ENCODE measurements at regions not wholly inside any gene's neighbourhood (a gene's known extent, or its start where the extent isn't known, plus 50 kb on each side); places are given as distances from the start of the nearest gene placed in this dataset.

DNA sequence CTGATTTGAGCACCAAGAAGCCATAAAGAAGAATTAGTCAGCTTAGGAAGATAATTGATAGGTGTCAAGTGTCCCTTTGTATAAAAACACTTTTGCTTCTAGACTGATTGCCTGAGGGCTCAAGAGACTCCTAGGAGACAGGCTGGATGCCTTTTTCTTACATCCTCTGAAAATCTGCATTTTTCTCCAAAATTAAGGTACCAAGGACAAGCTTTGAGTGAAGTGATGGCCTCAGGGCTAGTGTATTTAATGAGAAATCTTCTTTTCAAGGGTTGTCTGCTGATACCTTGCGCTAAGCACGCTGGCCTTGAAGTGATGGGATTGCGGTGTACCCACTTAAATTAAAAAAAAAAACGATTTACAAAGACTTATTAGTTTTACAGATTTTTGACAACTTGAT is 304.0 kb downstream of the TLR4 start:
- no peaks in the 10 kb centered on the region for H3K36me3 Mint-ChIP-seq
- H3K4me3 Mint-ChIP-seq = no peak overlapping the region
- no peaks in the 10 kb centered on the region for H3K4me1 Mint-ChIP-seq (ENCODE audit: low read depth)
- no peaks in the 10 kb centered on the region for H3K9me3 Mint-ChIP-seq (ENCODE audit: low read depth)
- peaks cover 4% of the 10 kb centered on the region for H3K27me3 Mint-ChIP-seq
- H3K27ac Mint-ChIP-seq = no peak overlapping the region

DNA sequence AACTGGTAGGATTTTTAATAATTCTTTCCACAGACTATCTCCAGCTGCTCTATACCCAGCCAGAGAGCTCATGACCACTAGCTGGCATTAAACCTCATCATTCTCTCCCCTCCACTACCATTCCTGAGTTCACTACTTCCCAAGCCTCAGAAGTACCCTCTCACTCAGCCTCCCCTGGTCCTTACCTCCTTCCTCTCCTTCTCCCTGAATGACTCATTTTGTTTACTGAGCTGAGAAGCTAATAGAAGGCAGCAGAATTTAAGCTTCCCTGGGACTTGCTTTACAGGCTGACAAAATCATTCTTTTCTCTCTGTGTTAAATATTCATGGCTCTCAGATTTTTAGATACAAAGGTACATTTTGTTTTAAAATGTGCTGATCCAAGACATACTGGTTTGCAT is 305.4 kb downstream of the TLR4 start:
- no peak overlapping the region for H3K27ac Mint-ChIP-seq
- no peak overlapping the region for H3K4me3 Mint-ChIP-seq
- no peaks in the 10 kb centered on the region for H3K36me3 Mint-ChIP-seq
- H3K9me3 Mint-ChIP-seq (ENCODE audit: low read depth) = no peaks in the 10 kb centered on the region
- H3K4me1 Mint-ChIP-seq (ENCODE audit: low read depth) = no peaks in the 10 kb centered on the region
- peaks cover 4% of the 10 kb centered on the region for H3K27me3 Mint-ChIP-seq

DNA sequence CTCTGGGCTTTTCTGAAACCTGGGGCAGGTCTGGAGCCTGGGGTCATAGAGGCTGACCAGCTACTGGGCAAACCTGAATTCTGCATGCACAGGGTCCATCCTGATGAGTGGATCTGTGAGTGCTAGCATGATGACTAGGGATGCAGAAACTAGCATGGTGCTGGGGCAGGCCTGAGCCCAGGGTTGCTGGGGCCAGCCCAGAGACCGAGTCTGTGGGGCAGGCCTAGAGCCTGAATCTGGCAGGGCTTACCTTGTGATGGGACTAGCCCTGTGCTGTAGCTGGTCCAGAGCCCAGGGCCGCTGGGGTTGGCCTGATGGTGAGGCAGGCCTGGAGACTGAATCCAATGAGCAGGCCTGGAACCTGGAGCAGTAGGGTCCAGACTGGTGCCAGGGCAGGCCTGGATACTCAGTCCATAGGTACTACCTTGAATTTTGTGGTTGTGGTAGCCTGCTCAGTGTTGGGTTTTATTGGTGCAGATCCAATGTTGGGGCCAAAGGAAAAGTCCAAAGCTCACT is 313.5 kb downstream of the TLR4 start:
- no peak overlapping the region for H3K4me3 Mint-ChIP-seq
- H3K9me3 Mint-ChIP-seq (ENCODE audit: low read depth) = no peaks in the 10 kb centered on the region
- no peak overlapping the region for H3K27ac Mint-ChIP-seq
- no peaks in the 10 kb centered on the region for H3K36me3 Mint-ChIP-seq
- H3K27me3 Mint-ChIP-seq = peaks cover 4% of the 10 kb centered on the region
- no peaks in the 10 kb centered on the region for H3K4me1 Mint-ChIP-seq (ENCODE audit: low read depth)

DNA sequence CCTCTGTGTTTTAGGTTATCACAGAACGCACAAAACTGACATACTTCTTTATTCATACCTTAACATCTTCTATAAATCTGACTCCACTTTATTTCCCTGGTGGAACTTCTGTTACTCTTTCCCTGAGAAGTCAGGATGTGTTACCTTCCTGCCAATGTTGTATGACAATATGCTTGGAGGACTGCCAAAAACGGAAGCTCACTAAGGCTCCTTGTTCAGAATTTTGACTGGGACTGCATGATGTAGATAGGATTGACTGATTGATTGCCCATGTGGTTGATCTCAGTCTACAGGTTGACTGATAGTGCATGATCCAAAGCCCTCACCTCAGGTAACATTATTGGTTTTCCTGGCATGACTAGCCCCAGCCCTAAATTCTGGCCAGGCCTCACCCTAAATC is 319.4 kb downstream of the TLR4 start:
- Mint-ChIP-seq H3K4me3 (no peak overlapping the region), H3K36me3 (no peaks in the 10 kb centered on the region), H3K27ac (no peak overlapping the region), H3K27me3 (peaks cover 3% of the 10 kb centered on the region), H3K9me3 (ENCODE audit: low read depth) (no peaks in the 10 kb centered on the region), H3K4me1 (ENCODE audit: low read depth) (no peaks in the 10 kb centered on the region)

DNA sequence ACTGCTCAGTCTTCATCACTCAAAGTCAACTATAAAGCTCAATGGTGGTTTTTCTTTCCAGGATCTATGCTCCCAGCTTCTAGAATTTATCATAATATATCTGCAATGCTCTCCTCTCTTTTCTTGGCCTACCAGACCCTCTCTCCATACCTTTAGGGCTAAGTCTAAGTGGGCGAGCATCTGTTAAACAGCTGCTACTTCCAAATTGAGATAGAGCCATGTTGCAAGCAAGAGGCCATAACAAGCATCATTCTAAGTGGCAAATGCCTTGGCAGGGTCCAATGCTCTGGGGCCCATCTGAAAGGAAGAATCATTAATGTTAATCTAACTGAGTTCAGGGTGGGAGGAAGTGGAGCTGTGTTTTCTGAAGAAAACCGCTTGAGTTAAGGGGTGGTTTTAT is 324.0 kb downstream of the TLR4 start:
- Mint-ChIP-seq H3K36me3 (no peaks in the 10 kb centered on the region), H3K27me3 (no peaks in the 10 kb centered on the region)

DNA sequence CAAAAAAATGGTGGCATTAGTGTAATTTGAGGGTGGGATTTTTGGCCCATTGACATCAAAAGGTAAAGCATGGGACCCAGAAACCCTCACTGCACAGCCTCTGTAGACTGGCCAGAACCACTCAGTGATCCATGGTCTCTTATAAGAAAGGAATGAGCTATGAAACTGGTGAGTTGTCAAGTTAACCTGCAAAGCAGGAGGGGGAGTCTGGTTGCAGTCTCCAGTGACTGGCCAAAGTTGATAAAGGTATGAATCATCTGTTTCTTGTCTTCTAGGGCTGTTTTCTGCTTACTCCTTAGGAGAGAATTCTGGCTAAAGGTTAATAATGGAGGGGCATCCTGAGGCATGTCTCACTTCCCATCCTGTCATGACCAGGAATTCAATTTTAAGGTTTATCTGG is 325.2 kb downstream of the TLR4 start:
- no peaks in the 10 kb centered on the region for H3K27me3 Mint-ChIP-seq
- H3K9me3 Mint-ChIP-seq (ENCODE audit: low read depth) = peaks cover 4% of the 10 kb centered on the region
- H3K27ac Mint-ChIP-seq = no peak overlapping the region
- no peaks in the 10 kb centered on the region for H3K36me3 Mint-ChIP-seq
- H3K4me3 Mint-ChIP-seq = no peak overlapping the region
- no peaks in the 10 kb centered on the region for H3K4me1 Mint-ChIP-seq (ENCODE audit: low read depth)

More for the DNA sequence above, 324.0 kb downstream of the TLR4 start:
- Mint-ChIP-seq H3K27ac (no peak overlapping the region), H3K4me1 (ENCODE audit: low read depth) (no peaks in the 10 kb centered on the region), H3K4me3 (no peak overlapping the region), H3K9me3 (ENCODE audit: low read depth) (peaks cover 4% of the 10 kb centered on the region)

DNA sequence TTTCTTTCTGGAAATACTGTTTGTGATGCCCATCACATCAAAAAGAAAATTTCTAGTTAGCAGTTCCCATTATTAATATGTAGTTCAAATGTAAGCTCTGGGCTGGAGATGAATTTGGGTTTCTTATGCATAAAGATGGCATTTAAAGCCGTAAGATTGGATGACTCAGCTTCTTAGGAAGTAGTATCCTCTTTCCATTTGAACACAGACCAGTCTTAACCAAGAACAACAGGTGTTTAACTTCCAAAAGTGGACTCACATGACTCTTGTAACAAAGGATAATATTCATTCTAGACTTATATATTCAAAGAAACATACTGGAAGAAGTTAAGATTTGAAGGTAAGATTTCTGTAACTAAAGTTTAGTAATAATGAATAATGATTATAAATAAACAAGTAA is 330.5 kb downstream of the TLR4 start:
- no peak overlapping the region for H3K27ac Mint-ChIP-seq
- no peak overlapping the region for H3K4me3 Mint-ChIP-seq
- H3K36me3 Mint-ChIP-seq = no peaks in the 10 kb centered on the region
- H3K27me3 Mint-ChIP-seq = no peaks in the 10 kb centered on the region
- H3K9me3 Mint-ChIP-seq (ENCODE audit: low read depth) = peaks cover 10% of the 10 kb centered on the region
- H3K4me1 Mint-ChIP-seq (ENCODE audit: low read depth) = no peaks in the 10 kb centered on the region

DNA sequence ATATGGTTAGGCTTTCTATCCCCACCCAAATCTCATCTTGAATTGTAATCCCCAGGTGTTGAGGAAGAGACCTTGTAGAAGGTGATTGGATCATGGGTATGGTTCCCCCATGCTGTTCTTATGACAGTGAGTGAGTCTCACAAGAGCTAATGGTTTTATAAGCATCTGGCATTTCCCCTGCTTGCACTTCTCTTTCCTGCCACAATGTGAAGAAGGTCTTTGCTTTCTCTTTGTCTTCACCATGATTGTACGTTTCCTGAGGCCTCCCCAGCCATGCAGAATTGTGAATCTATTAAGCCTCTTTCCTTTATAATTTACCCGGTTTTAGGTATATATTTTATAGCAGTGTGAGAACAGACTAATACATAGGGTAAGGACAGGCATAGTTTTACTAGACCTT is 334.5 kb downstream of the TLR4 start:
- Mint-ChIP-seq H3K36me3 (no peaks in the 10 kb centered on the region), H3K27ac (no peak overlapping the region), H3K9me3 (ENCODE audit: low read depth) (peaks cover 6% of the 10 kb centered on the region), H3K4me1 (ENCODE audit: low read depth) (no peaks in the 10 kb centered on the region), H3K27me3 (no peaks in the 10 kb centered on the region), H3K4me3 (no peak overlapping the region)

DNA sequence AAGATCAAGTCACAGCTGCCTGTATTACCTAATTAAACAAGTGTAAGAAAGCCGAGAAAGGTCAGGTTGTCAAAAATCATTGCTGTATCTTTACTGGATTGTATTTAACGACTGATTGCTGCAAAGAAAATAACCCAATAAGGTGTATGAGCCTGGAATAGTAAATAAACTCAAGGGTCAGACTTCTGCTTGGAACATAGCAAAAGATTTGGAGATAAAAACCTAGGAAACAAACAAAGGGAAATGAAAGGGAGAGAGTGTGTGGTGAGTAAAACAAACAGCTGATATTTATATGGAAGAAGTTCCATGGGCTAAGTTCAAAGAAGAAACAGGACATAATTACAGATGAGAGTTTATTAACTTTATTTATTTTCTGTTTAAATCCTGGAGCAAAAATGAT is 354.0 kb downstream of the TLR4 start:
- no peaks in the 10 kb centered on the region for H3K4me1 Mint-ChIP-seq (ENCODE audit: low read depth)
- H3K27me3 Mint-ChIP-seq = peaks cover 1% of the 10 kb centered on the region
- H3K9me3 Mint-ChIP-seq (ENCODE audit: low read depth) = peaks cover 5% of the 10 kb centered on the region
- H3K27ac Mint-ChIP-seq = no peak overlapping the region
- no peak overlapping the region for H3K4me3 Mint-ChIP-seq
- no peaks in the 10 kb centered on the region for H3K36me3 Mint-ChIP-seq

DNA sequence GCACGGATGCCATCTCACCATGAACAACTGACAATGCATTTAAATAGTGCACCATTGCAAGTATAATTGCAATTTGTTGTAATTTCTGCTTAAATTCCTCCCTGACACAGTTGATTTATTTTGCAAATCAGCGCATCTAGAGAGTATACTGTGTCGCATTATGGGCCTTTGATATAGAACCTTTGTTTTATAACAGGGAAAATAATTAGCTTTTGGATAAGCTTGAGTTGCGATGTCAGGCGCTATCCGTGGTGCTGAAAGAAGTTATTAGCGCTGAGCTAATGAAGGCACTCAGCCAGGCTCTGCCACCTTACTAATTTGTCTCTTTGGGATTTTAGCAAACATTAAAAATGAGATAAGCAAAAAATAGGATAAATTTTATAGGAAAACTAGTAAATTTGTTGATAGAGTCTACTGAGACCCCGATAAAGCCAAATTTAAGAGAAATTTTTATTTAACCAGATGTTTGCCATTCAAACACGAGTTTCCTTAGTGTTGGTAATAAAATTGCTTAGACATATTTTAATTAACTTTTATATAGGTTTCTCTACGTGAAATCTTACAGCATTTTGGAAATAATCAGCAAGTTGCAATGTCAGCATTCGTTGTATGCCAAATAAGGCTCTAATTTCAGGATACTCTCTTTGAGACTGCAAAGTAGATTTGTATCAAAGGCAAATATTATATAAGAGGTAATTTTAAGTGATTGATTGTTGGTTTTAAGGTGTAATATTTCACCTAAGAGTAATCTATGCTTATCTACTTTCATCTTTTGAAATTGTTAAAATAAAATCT is 355.5 kb downstream of the TLR4 start:
- peaks cover 1% of the 10 kb centered on the region for H3K27me3 Mint-ChIP-seq
- H3K27ac Mint-ChIP-seq = no peak overlapping the region

DNA sequence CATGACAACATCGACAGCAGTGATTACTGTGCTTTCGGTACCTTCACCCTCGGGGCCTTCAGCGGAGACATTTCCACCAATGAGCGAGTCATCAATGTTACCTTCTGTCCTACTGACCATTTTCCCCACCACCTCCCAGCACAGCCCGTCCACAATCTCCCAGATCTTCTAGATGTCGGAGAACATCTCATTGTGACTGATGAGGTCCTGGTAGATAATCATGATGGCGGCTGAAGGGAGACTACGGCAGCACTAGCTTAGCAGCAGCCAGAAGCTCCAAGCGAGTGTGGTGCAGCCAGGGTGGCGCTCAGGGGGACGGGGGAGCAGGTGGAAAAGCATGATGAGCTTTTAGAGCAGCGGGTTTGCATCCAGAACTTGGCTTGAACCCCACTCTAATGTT is 379.0 kb downstream of the TLR4 start:
- no peaks in the 10 kb centered on the region for H3K4me1 Mint-ChIP-seq (ENCODE audit: low read depth)
- H3K9me3 Mint-ChIP-seq (ENCODE audit: low read depth) = no peaks in the 10 kb centered on the region
- H3K36me3 Mint-ChIP-seq = no peaks in the 10 kb centered on the region
- H3K27ac Mint-ChIP-seq = no peak overlapping the region
- no peaks in the 10 kb centered on the region for H3K27me3 Mint-ChIP-seq
- no peak overlapping the region for H3K4me3 Mint-ChIP-seq

More for the DNA sequence above, 355.5 kb downstream of the TLR4 start:
- Mint-ChIP-seq H3K4me3 (no peak overlapping the region), H3K9me3 (ENCODE audit: low read depth) (peaks cover 5% of the 10 kb centered on the region), H3K4me1 (ENCODE audit: low read depth) (no peaks in the 10 kb centered on the region), H3K36me3 (no peaks in the 10 kb centered on the region)

DNA sequence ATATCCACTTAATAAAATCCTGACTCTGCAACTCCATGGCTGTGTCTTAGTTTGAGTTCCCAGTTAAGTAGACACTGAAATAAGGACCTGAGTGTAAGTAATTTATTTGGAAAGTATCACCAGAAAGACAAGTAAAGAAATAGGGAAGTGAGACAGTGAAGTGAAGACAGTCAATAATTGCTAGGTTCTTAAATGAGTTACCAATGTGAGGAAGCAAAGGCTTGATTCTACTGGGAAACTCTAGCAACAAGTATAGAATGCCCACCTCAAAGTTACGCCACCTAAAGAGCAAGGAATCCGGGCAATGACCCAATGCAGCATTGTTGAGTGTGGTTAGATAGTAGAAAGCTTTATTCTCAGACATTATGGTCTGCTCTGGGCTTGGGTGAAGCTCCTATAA is 383.9 kb downstream of the TLR4 start:
- no peaks in the 10 kb centered on the region for H3K27me3 Mint-ChIP-seq
- H3K9me3 Mint-ChIP-seq (ENCODE audit: low read depth) = no peaks in the 10 kb centered on the region
- H3K27ac Mint-ChIP-seq = no peak overlapping the region
- H3K4me1 Mint-ChIP-seq (ENCODE audit: low read depth) = no peaks in the 10 kb centered on the region
- H3K36me3 Mint-ChIP-seq = no peaks in the 10 kb centered on the region
- H3K4me3 Mint-ChIP-seq = no peak overlapping the region

DNA sequence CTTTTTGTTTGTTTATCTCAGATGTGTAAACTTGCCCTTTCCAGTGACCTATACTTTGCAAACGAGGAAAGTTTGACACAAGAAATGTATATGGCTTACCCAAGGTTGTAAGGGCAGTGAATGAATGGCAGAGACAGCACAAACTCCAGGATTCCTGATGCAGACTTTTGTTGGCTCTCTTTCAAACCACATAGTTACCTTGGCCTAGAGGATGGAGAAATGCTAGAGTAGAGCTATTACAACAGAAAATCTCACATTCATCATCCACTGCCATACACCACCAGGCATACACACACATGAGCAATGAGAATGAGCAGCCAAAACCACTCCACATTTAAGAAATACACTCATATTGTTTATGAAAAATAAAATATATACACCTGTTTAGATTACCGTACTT is 387.0 kb downstream of the TLR4 start:
- no peaks in the 10 kb centered on the region for H3K9me3 Mint-ChIP-seq (ENCODE audit: low read depth)
- H3K27me3 Mint-ChIP-seq = no peaks in the 10 kb centered on the region
- no peak overlapping the region for H3K4me3 Mint-ChIP-seq
- H3K27ac Mint-ChIP-seq = no peak overlapping the region
- H3K4me1 Mint-ChIP-seq (ENCODE audit: low read depth) = no peaks in the 10 kb centered on the region
- H3K36me3 Mint-ChIP-seq = no peaks in the 10 kb centered on the region

DNA sequence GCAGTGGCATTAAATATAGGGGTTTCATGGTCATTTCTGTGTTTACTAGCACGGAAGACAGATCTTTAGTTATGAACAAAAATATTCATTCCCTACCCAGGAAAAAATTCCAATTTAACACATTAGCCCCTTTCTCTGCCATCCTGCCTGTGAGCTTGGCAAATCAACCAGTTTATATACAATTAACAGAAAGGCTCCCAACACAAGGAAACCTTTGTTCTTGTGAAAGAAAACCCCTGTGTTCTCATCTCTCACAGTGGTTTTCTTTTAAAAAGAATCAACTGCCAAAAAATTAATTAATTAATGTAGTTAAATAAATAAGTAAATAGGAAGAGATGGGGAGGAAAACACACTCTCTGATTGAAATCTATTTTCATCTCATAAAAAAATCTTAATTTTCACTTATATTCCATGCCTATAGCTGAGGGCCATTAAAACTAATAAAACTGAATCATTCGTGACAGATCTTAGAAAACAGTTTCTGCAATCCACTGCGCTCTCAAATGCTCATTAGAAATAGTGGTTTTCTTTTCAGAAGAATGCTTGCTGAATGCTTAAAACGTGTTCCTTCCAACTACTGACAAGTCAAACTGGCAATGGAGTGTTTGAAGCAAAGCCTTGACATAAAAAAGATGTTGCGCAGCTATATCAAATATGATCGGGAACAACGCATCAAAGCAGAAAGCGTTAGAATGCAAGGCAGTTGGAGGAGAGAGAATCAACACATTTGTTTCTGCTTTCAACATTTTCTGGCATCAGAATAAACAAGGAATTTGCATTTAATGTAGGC is 387.7 kb downstream of the TLR4 start:
- H3K9me3 Mint-ChIP-seq (ENCODE audit: low read depth) = no peaks in the 10 kb centered on the region
- no peaks in the 10 kb centered on the region for H3K27me3 Mint-ChIP-seq
- no peak overlapping the region for H3K27ac Mint-ChIP-seq
- no peaks in the 10 kb centered on the region for H3K4me1 Mint-ChIP-seq (ENCODE audit: low read depth)
- no peaks in the 10 kb centered on the region for H3K36me3 Mint-ChIP-seq
- H3K4me3 Mint-ChIP-seq = no peak overlapping the region

DNA sequence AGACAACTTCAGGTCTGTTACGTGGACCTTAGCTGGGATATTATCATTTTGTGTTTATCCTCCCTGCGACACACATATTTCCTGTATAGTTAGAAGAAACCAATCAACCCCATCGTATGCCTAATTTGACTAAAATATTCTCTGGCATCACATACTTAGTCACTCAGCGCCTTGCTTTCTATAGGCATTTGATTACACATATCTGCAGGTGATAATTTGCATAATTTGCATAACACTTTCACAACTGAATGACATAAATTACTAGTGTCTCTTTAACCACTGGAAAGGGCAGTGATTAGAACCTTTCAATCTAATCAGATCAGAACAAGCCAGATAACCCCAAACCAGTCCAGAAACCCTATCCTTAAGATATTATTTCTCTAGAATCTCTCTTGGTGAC is 390.2 kb downstream of the TLR4 start:
- no peak overlapping the region for H3K27ac Mint-ChIP-seq
- H3K27me3 Mint-ChIP-seq = no peaks in the 10 kb centered on the region
- no peaks in the 10 kb centered on the region for H3K36me3 Mint-ChIP-seq
- H3K4me3 Mint-ChIP-seq = no peak overlapping the region
- H3K4me1 Mint-ChIP-seq (ENCODE audit: low read depth) = no peaks in the 10 kb centered on the region
- no peaks in the 10 kb centered on the region for H3K9me3 Mint-ChIP-seq (ENCODE audit: low read depth)
